RWPE1 (cell line): ENCODE measurements at regions not wholly inside any gene's neighbourhood (a gene's known extent, or its start where the extent isn't known, plus 50 kb on each side); places are given as distances from the start of the nearest gene placed in this dataset.

Source experiments
- CTCF ChIA-PET: fragments of 350-600 bp; sonication (Branson Sonifier 250); formaldehyde crosslinking; extraction: SDS; loops from one replicate; lab custom pipeline; 2021; lab: Yijun Ruan, JAX
- POLR2A ChIA-PET: fragments of 400-600 bp; formaldehyde crosslinking; extraction: SDS; loops from one replicate; lab custom pipeline; 2020; ENCODE audit warnings: antibody characterized with exemption; ENCODE audit not compliant: low non-redundant PET; lab: Yijun Ruan, JAX
- DNase-seq: peaks from one replicate; pipeline ENCODE4 v3.0.0; 2012; ENCODE audit warnings: low spot score
- H3K27ac ChIP-seq: fragments of 450-650 bp; 2 replicates; pipeline ENCODE4 v1.5.1; 2017
- CTCF ChIP-seq: fragments of 450-650 bp; conservative IDR thresholded peaks from 2 replicates; pipeline ENCODE4 v1.5.1; 2017; ENCODE audit warnings: low read depth, mild to moderate bottlenecking

- POLR2A ChIA-PET: no interaction called here
- H3K27ac ChIP-seq: no peak overlapping the region
- no peak for TF ChIP-seq CTCF
- CTCF ChIA-PET: interaction anchor here (0.7 kb wide), 1 partner anchor 70 kb away, joined by 5 read pairs; no protein-coding TSS in a partner anchor
- DNase-seq: no peak
These were observed 433.2 kb downstream of the MAT2B start for GRCh38 chr5:163938595-163938994.

- no peak for TF ChIP-seq CTCF
- CTCF ChIA-PET: interaction anchor here (0.7 kb wide), 1 partner anchor 127 kb away, joined by 3 read pairs; no protein-coding TSS in a partner anchor
- POLR2A ChIA-PET: no interaction called here
- H3K27ac ChIP-seq: no peak overlapping the region
- no peak for DNase-seq
These were observed 435.7 kb downstream of the MAT2B start for GRCh38 chr5:163941079-163941478.

- ChIA-PET CTCF (no interaction called here), POLR2A (no interaction called here)
These were observed 438.1 kb downstream of the MAT2B start for GRCh38 chr5:163943546-163943945.

GRCh38 chr5:163944738-163945137, 439.3 kb downstream of the MAT2B start:
- H3K27ac ChIP-seq: no peak overlapping the region
- ChIA-PET CTCF (no interaction called here), POLR2A (no interaction called here)
- no peak for TF ChIP-seq CTCF
- DNase-seq: no peak

More at GRCh38 chr5:163943546-163943945, 438.1 kb downstream of the MAT2B start:
- no peak overlapping the region for H3K27ac ChIP-seq
- DNase-seq: no peak
- no peak for TF ChIP-seq CTCF

DNA sequence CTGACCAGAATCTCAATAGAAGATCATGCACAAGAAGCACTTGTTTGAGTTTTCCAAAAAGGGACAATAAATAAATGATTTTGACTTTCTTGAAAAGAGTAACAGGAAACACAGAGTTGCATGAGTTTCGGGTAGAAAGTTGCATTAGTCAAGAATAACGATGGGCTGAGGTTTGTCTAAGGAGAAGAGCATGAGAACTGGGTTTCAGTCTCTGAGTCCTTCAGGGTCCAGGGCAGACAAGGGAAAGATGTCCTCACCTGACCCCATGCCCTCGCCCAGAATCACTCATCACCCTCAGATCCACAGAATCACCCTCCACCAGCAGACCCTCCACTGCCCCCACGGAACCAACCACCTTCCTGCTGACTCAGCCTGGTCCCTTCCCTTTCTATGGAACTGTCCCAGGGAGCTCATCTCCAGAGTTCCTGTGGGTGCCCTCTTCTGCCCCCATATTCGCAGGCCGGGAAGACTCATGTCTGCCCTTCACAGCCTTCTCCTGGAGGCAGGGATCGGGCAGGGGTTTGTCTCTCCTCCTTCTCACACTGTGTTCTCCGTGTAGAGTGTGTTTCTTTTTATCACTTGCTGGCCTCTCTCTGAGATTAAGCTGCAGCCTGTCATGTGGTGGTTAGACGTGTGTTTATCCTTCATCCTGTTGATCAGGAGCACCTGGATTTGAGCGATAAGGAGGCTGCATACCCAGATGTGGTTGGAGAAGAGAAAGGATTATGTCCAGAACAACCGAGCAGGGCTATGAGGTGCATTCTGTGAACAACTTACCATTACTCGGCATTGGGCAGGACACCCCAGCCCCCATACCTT, 442.6 kb downstream of the MAT2B start:
- DNase-seq: no peak
- ChIA-PET POLR2A (no interaction called here), CTCF (no interaction called here)
- H3K27ac ChIP-seq: no peak overlapping the region
- TF ChIP-seq CTCF: no peak

DNA sequence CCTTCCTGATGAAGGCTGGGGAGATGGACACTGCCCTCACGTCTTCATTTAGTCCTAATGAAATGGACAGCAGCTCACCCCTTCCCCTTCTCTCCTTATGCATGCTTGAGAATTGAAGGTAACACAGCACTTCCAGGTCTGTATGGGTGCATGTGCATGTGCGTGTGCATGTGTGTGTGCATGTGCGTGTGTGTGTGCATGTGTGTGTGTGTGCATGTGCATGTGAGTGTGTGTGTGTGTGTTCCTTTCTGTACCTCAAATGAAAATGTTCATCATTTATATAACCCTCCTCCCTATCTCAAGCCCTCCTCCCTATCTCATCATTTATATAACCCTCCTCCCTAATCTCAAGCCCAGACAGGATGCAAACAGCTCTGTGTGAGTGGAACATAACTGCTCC, 444.8 kb downstream of the MAT2B start:
- POLR2A ChIA-PET: no interaction called here
- CTCF ChIA-PET: no interaction called here

More for the DNA sequence above, 444.8 kb downstream of the MAT2B start:
- no peak for TF ChIP-seq CTCF
- DNase-seq: no peak
- no peak overlapping the region for H3K27ac ChIP-seq
